ENCODE measurements at regions not wholly inside any gene's neighbourhood (a gene's known extent, or its start where the extent isn't known, plus 50 kb on each side); places are given as distances from the start of the nearest gene placed in this dataset.
"Not testable (repeated sequence)": the region's sequence is repeated elsewhere in the genome, so short reads cannot be mapped to it uniquely, and the experiment has no call there.

- no peak overlapping the region for H3K27ac Mint-ChIP-seq (ENCODE audit: unreplicated experiment)
- no peaks in the 10 kb centered on the region for H3K36me3 Mint-ChIP-seq (ENCODE audit: low read depth, unreplicated experiment)
- Histone ChIP-seq H3K27ac (ENCODE audit: low read depth, low read length) (no peak overlapping the region), H4K20me1 (ENCODE audit: insufficient read depth, low read length) (no peaks in the 10 kb centered on the region), H3K27me3 (ENCODE audit: insufficient read depth, low read length) (no peaks in the 10 kb centered on the region), H2AFZ (ENCODE audit: low read depth, low read length) (no peak overlapping the region), H3K9ac (ENCODE audit: low read length) (no peak overlapping the region), H3K79me2 (ENCODE audit: insufficient read depth, low read length) (no peaks in the 10 kb centered on the region), H3K36me3 (ENCODE audit: insufficient read depth, low read length) (no peaks in the 10 kb centered on the region), H3K4me1 (ENCODE audit: insufficient read depth, low read length) (no peaks in the 10 kb centered on the region), H3K9me3 (ENCODE audit: insufficient read depth, low read depth, low read length) (no peaks in the 10 kb centered on the region), H3K4me2 (ENCODE audit: low read length) (no peak overlapping the region), H3K4me3 (ENCODE audit: insufficient read depth, low read depth, low read length) (no peak overlapping the region)
- TF ChIP-seq, protein P1, sequence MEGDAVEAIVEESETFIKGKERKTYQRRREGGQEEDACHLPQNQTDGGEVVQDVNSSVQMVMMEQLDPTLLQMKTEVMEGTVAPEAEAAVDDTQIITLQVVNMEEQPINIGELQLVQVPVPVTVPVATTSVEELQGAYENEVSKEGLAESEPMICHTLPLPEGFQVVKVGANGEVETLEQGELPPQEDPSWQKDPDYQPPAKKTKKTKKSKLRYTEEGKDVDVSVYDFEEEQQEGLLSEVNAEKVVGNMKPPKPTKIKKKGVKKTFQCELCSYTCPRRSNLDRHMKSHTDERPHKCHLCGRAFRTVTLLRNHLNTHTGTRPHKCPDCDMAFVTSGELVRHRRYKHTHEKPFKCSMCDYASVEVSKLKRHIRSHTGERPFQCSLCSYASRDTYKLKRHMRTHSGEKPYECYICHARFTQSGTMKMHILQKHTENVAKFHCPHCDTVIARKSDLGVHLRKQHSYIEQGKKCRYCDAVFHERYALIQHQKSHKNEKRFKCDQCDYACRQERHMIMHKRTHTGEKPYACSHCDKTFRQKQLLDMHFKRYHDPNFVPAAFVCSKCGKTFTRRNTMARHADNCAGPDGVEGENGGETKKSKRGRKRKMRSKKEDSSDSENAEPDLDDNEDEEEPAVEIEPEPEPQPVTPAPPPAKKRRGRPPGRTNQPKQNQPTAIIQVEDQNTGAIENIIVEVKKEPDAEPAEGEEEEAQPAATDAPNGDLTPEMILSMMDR (IDR thresholded peaks at IDR 0.05; ENCODE audit: insufficient read depth, low read depth, low read length): no peak
- no peak for TF ChIP-seq EZH2 (IDR thresholded peaks at IDR 0.05; ENCODE audit: insufficient read depth, low read length)
- peaks cover 21% of the 10 kb centered on the region for H3K9me3 Mint-ChIP-seq (ENCODE audit: unreplicated experiment)
- DNase-seq (ENCODE audit: low read depth) (no peak), FAIRE-seq (no peak)
- peaks cover 5% of the 10 kb centered on the region for H3K4me1 Mint-ChIP-seq (ENCODE audit: low read depth, unreplicated experiment)
- no peak overlapping the region for H3K4me3 Mint-ChIP-seq (ENCODE audit: unreplicated experiment)
- no peaks in the 10 kb centered on the region for H3K27me3 Mint-ChIP-seq (ENCODE audit: low read depth, unreplicated experiment)
Observed at GRCh38 chr2:224121406-224122067, 82.5 kb upstream of the SERPINE2 start.

GRCh38 chr2:224120986-224121385 is 81.9 kb upstream of the SERPINE2 start:
- Histone ChIP-seq H3K9me3 (ENCODE audit: insufficient read depth, low read depth, low read length) (no peaks in the 10 kb centered on the region), H2AFZ (ENCODE audit: low read depth, low read length) (no peak overlapping the region), H3K4me2 (ENCODE audit: low read length) (no peak overlapping the region), H3K9ac (ENCODE audit: low read length) (no peak overlapping the region), H4K20me1 (ENCODE audit: insufficient read depth, low read length) (no peaks in the 10 kb centered on the region), H3K79me2 (ENCODE audit: insufficient read depth, low read length) (no peaks in the 10 kb centered on the region), H3K27ac (ENCODE audit: low read depth, low read length) (no peak overlapping the region), H3K4me3 (ENCODE audit: insufficient read depth, low read depth, low read length) (no peak overlapping the region), H3K27me3 (ENCODE audit: insufficient read depth, low read length) (no peaks in the 10 kb centered on the region), H3K36me3 (ENCODE audit: insufficient read depth, low read length) (no peaks in the 10 kb centered on the region), H3K4me1 (ENCODE audit: insufficient read depth, low read length) (no peaks in the 10 kb centered on the region)
- no peak overlapping the region for H3K4me3 Mint-ChIP-seq (ENCODE audit: unreplicated experiment)
- H3K4me1 Mint-ChIP-seq (ENCODE audit: low read depth, unreplicated experiment): no peaks in the 10 kb centered on the region
- TF ChIP-seq, protein P1 (IDR thresholded peaks at IDR 0.05; ENCODE audit: insufficient read depth, low read depth, low read length): no peak
- TF ChIP-seq EZH2 (IDR thresholded peaks at IDR 0.05; ENCODE audit: insufficient read depth, low read length): no peak
- H3K27me3 Mint-ChIP-seq (ENCODE audit: low read depth, unreplicated experiment): no peaks in the 10 kb centered on the region
- FAIRE-seq: no peak
- DNase-seq (ENCODE audit: low read depth): no peak
- H3K36me3 Mint-ChIP-seq (ENCODE audit: low read depth, unreplicated experiment): no peaks in the 10 kb centered on the region
- H3K27ac Mint-ChIP-seq (ENCODE audit: unreplicated experiment): no peak overlapping the region
- peaks cover 21% of the 10 kb centered on the region for H3K9me3 Mint-ChIP-seq (ENCODE audit: unreplicated experiment)

- H3K4me1 ChIP-seq (ENCODE audit: insufficient read depth, low read length); H3K9me3 ChIP-seq (ENCODE audit: insufficient read depth, low read depth, low read length); H4K20me1 ChIP-seq (ENCODE audit: insufficient read depth, low read length); DNase-seq (ENCODE audit: low read depth); H3K4me3 Mint-ChIP-seq (ENCODE audit: unreplicated experiment); H3K4me1 Mint-ChIP-seq (ENCODE audit: low read depth, unreplicated experiment); H3K27me3 Mint-ChIP-seq (ENCODE audit: low read depth, unreplicated experiment); H3K27ac ChIP-seq (ENCODE audit: low read depth, low read length); H3K36me3 Mint-ChIP-seq (ENCODE audit: low read depth, unreplicated experiment); H3K9ac ChIP-seq (ENCODE audit: low read length); H3K36me3 ChIP-seq (ENCODE audit: insufficient read depth, low read length); H3K79me2 ChIP-seq (ENCODE audit: insufficient read depth, low read length); H2AFZ ChIP-seq (ENCODE audit: low read depth, low read length); H3K27me3 ChIP-seq (ENCODE audit: insufficient read depth, low read length); H3K4me2 ChIP-seq (ENCODE audit: low read length); H3K27ac Mint-ChIP-seq (ENCODE audit: unreplicated experiment); FAIRE-seq; H3K4me3 ChIP-seq (ENCODE audit: insufficient read depth, low read depth, low read length): not testable (repeated sequence)
- H3K9me3 Mint-ChIP-seq (ENCODE audit: unreplicated experiment): peaks cover 24% of the 10 kb centered on the region
Observed at GRCh38 chr2:224119846-224120245, 80.8 kb upstream of the SERPINE2 start.

Measured in astrocyte (in vitro differentiated cells and primary cell).